Aorta (tissue), 5 donors: ENCODE measurements at regions not wholly inside any gene's neighbourhood (a gene's known extent, or its start where the extent isn't known, plus 50 kb on each side); places are given as distances from the start of the nearest gene placed in this dataset.

Experiments used
- ATAC-seq: fragments of 200-7000 bp; cut with Tn5 transposase; one replicate; pipeline ENCODE4 v1.9.1; 2022; ENCODE audit warnings: moderate library complexity; ENCODE audit not compliant: low FRiP score
- DNase-seq, 2 donors: peaks; one replicate each; pipeline ENCODE4 v3.0.0-alpha.2; 2020
- H3K27ac ChIP-seq, 2 donors: one replicate each; pipeline ENCODE4 v1.5.1; 2013; ENCODE audit warnings: low read length in 2 of 2, mild to moderate bottlenecking in 2 of 2, moderate library complexity in 2 of 2, control low read depth in 1 of 2, inconsistent platforms in 1 of 2, low read depth in 1 of 2
- H3K27me3 ChIP-seq, 2 donors: one replicate each; pipeline ENCODE4 v1.6.1; 2013; ENCODE audit warnings: control low read depth in 1 of 2, low read length in 1 of 2, mild to moderate bottlenecking in 1 of 2, moderate library complexity in 1 of 2; ENCODE audit not compliant: insufficient read depth in 2 of 2, control insufficient read depth in 1 of 2
- H3K36me3 ChIP-seq, 2 donors: one replicate each; pipeline ENCODE4 v1.6.1; 2013; ENCODE audit warnings: control low read depth in 1 of 2, low read length in 1 of 2, mild to moderate bottlenecking in 1 of 2; ENCODE audit not compliant: insufficient read depth in 2 of 2, control insufficient read depth in 1 of 2
- H3K4me1 ChIP-seq, 2 donors: one replicate each; pipeline ENCODE4 v1.6.1; 2013; ENCODE audit warnings: low read length in 2 of 2, control low read depth in 1 of 2, mild to moderate bottlenecking in 1 of 2, moderate library complexity in 1 of 2; ENCODE audit not compliant: insufficient read depth in 2 of 2, control insufficient read depth in 1 of 2
- H3K4me3 ChIP-seq, 2 donors: one replicate each; pipeline ENCODE4 v1.5.1; 2013; ENCODE audit warnings: low read length in 2 of 2, control low read depth in 1 of 2, mild to moderate bottlenecking in 1 of 2
- H3K9me3 ChIP-seq: one replicate; pipeline ENCODE4 v1.6.1; 2013; ENCODE audit warnings: mild to moderate bottlenecking, low read length; ENCODE audit not compliant: control insufficient read depth
- WGBS, 2 donors: extraction: QIAGEN DNeasy Blood & Tissue Kit; methylation state at CpG; one replicate each; pipeline ENCODE4 v1.1.7; 2013; 5-methylcytosine and 5-hydroxymethylcytosine counted together
- intact Hi-C, 2 donors: fragments of 100-400 bp; cut with DNase I; formaldehyde crosslinking; loops; one replicate each; pipeline versions ENCODE4 v1.14.2 to v1.15.0; 2022
- donor health status: healthy with polysubstance abuse.
- donor health status: Bipolar disorder and iron deficiency.
- donor health status: DM: no; HTN: no; CAD: no.
- donor health status: DM: no; HTN: no; CAD: no.
- donor health status: DM: yes; HTN: yes; CAD: no.

- intact Hi-C loops = loop anchor here in 1 of 2 donors (5.0 kb wide), 1 partner anchor 132 kb away; no protein-coding TSS in a partner anchor
- WGBS, 2 donors = 52 to 56% methylated on average over 30 to 31 of the region's 31 CpGs
- ATAC-seq (no peak), DNase-seq (no peak)
- no peaks in the 10 kb centered on the region for H3K27me3 ChIP-seq
- no peak overlapping the region for H3K4me3 ChIP-seq
- H3K36me3 ChIP-seq = no peaks in the 10 kb centered on the region
- no peaks in the 10 kb centered on the region for H3K4me1 ChIP-seq
- no peak overlapping the region for H3K27ac ChIP-seq
- no peaks in the 10 kb centered on the region for H3K9me3 ChIP-seq
Measured at GRCh38 chr16:85249418-85250146, 137.3 kb upstream of the CIBAR2 start.

DNA sequence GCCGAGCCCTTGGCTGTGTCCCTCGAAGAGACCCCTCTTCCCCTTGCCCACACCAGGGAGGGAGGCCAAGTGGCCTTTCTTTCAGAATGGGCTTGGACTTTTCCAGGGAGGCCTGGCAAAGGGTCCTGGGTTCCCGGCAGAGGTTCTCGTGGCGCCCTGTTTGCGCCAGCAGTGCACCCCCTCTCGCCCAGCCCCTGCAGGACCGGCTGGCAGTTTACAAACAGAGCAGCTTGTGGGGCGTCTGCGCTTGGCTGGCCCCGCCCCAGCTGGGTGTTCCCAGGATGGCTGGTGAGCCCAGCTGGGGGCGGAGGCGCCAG lies 137.8 kb upstream of the CIBAR2 start:
- Histone ChIP-seq H3K4me1 (no peaks in the 10 kb centered on the region), H3K9me3 (no peaks in the 10 kb centered on the region), H3K27ac (no peak overlapping the region), H3K4me3 (no peak overlapping the region), H3K27me3 (no peaks in the 10 kb centered on the region), H3K36me3 (no peaks in the 10 kb centered on the region)
- DNase-seq = no peak
- no peak for ATAC-seq
- WGBS, 2 donors = 73 to 76% methylated on average over 13 of the region's 13 CpGs
- intact Hi-C loops = no loop called here

GRCh38 chr16:85250609-85251223 lies 138.4 kb upstream of the CIBAR2 start:
- intact Hi-C loops = no loop called here
- no peak overlapping the region for H3K27ac ChIP-seq
- no peaks in the 10 kb centered on the region for H3K4me1 ChIP-seq
- no peaks in the 10 kb centered on the region for H3K9me3 ChIP-seq
- ATAC-seq (no peak), DNase-seq (no peak)
- no peak overlapping the region for H3K4me3 ChIP-seq
- no peaks in the 10 kb centered on the region for H3K36me3 ChIP-seq
- no peaks in the 10 kb centered on the region for H3K27me3 ChIP-seq
- 91 to 92% methylated on average over 14 of the region's 14 CpGs for WGBS, 2 donors

GRCh38 chr16:85251225-85251760 lies 139.0 kb upstream of the CIBAR2 start:
- no peaks in the 10 kb centered on the region for H3K9me3 ChIP-seq
- ATAC-seq (no peak), DNase-seq (no peak)
- intact Hi-C loops = no loop called here
- no peak overlapping the region for H3K27ac ChIP-seq
- no peaks in the 10 kb centered on the region for H3K4me1 ChIP-seq
- H3K27me3 ChIP-seq = no peaks in the 10 kb centered on the region
- no peak overlapping the region for H3K4me3 ChIP-seq
- WGBS, 2 donors = 94 to 95% methylated on average over 21 of the region's 21 CpGs
- no peaks in the 10 kb centered on the region for H3K36me3 ChIP-seq

DNA sequence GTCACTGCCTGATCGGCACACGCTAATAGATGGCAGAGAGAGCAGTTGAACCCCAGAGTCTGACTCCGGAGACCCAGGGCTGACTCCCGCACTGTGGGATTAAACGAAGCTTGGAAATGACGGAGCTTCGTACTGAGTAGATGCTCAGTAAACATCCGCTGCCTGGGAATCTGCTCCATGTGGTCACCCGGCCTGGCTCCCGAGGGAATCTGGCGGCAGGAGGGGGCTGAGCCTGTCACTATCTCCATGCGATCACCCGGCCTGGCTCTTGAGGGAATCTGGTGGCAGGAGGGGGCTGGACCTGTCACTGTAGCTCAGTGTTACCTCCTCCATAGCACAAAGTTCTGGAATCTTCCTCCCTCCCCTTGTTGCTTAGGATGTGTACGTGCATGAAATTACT lies 139.7 kb upstream of the CIBAR2 start:
- H3K4me1 ChIP-seq = no peaks in the 10 kb centered on the region
- 95 to 96% methylated on average over 14 of the region's 14 CpGs for WGBS, 2 donors
- no peaks in the 10 kb centered on the region for H3K9me3 ChIP-seq
- H3K4me3 ChIP-seq = no peak overlapping the region
- no peak for DNase-seq
- ATAC-seq = no peak
- H3K27ac ChIP-seq = no peak overlapping the region
- H3K36me3 ChIP-seq = no peaks in the 10 kb centered on the region
- intact Hi-C loops = no loop called here
- H3K27me3 ChIP-seq = no peaks in the 10 kb centered on the region

- Histone ChIP-seq H3K4me1 (no peaks in the 10 kb centered on the region), H3K27ac (no peak overlapping the region), H3K9me3 (no peaks in the 10 kb centered on the region), H3K36me3 (no peaks in the 10 kb centered on the region), H3K4me3 (no peak overlapping the region), H3K27me3 (no peaks in the 10 kb centered on the region)
- intact Hi-C loops = no loop called here
- DNase-seq (no peak), ATAC-seq (no peak)
- 84 to 93% methylated on average over 9 of the region's 9 CpGs for WGBS, 2 donors
Measured at GRCh38 chr16:85252461-85252860, 140.2 kb upstream of the CIBAR2 start.

- no peaks in the 10 kb centered on the region for H3K27me3 ChIP-seq
- intact Hi-C loops = no loop called here
- DNase-seq (peak; percentile 67 to 89), ATAC-seq (peak; percentile 73)
- no peaks in the 10 kb centered on the region for H3K4me1 ChIP-seq
- H3K9me3 ChIP-seq = no peaks in the 10 kb centered on the region
- no peaks in the 10 kb centered on the region for H3K36me3 ChIP-seq
- 45 to 67% methylated on average over 16 to 22 of the region's 22 CpGs for WGBS, 2 donors
- no peak overlapping the region for H3K4me3 ChIP-seq
- no peak overlapping the region for H3K27ac ChIP-seq
Measured at GRCh38 chr16:85253084-85253941, 141.0 kb upstream of the CIBAR2 start.

DNA sequence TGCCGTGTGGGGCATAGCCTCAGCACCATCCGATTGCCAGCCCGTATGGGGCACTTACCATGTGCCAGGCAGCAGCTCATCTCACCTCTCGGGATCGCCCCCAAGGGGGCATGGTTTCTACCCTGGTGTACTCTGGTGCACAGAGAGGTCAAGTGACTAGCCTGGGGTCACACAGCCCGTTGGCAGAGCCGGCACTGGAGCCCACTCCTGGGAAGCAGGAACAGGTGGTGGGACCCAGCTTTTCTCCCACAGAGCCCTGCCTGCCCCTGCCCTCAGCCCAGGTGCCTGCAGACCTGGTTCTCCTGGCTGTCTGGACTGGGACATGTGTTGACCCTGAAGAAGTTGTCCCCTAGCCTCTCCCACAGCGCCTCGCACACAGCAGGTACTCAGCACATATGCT lies 141.8 kb upstream of the CIBAR2 start:
- no peaks in the 10 kb centered on the region for H3K27me3 ChIP-seq
- intact Hi-C loops = no loop called here
- no peak for ATAC-seq
- no peak overlapping the region for H3K27ac ChIP-seq
- no peak overlapping the region for H3K4me3 ChIP-seq
- H3K36me3 ChIP-seq = no peaks in the 10 kb centered on the region
- H3K9me3 ChIP-seq = no peaks in the 10 kb centered on the region
- WGBS, 2 donors = 91 to 98% methylated on average over 9 of the region's 9 CpGs
- H3K4me1 ChIP-seq = no peaks in the 10 kb centered on the region
- no peak for DNase-seq
